SU-DHL-6 (cell line): ENCODE measurements at regions not wholly inside any gene's neighbourhood (a gene's known extent, or its start where the extent isn't known, plus 50 kb on each side); places are given as distances from the start of the nearest gene placed in this dataset.

Experiments used
- H2AFZ ChIP-seq: fragments of 200-600 bp; sonication (generic); 2 replicates; pipeline ENCODE4 v1.6.1; 2014; ENCODE audit warnings: low read depth, mild to moderate bottlenecking, moderate library complexity, mixed read lengths, antibody characterized with exemption, low read length; ENCODE audit not compliant: severe bottlenecking
- H3F3A ChIP-seq: fragments of 200-600 bp; shearing (Covaris generic); 2 replicates; pipeline ENCODE4 v1.6.0; 2016; ENCODE audit warnings: antibody characterized with exemption, mild to moderate bottlenecking; ENCODE audit not compliant: insufficient read depth
- H3K27ac ChIP-seq: fragments of 200-600 bp; sonication (generic); 2 replicates; pipeline ENCODE4 v1.5.1; 2016; ENCODE audit warnings: low read depth, mild to moderate bottlenecking, low read length, moderate library complexity, mixed read lengths
- H3K27me3 ChIP-seq: fragments of 200-600 bp; sonication (generic), shearing (Covaris generic); 2 replicates; pipeline ENCODE4 v1.6.0; 2014; ENCODE audit warnings: mild to moderate bottlenecking, low read length
- H3K36me3 ChIP-seq: fragments of 200-600 bp; sonication (generic); 2 replicates; pipeline ENCODE4 v1.6.1; 2014; ENCODE audit warnings: mild to moderate bottlenecking, low read length, mixed read lengths
- H3K4me2 ChIP-seq: fragments of 300-600, 200-600 bp; shearing (Covaris generic), sonication (generic); 2 replicates; pipeline ENCODE4 v1.6.0; 2014; ENCODE audit warnings: low read length, low read depth, mild to moderate bottlenecking; ENCODE audit not compliant: poor library complexity, severe bottlenecking
- H3K4me3 ChIP-seq: fragments of 200-600 bp; sonication (generic); 2 replicates; pipeline ENCODE4 v1.5.1; 2014; ENCODE audit warnings: antibody characterized with exemption, low read length, mild to moderate bottlenecking, mixed read lengths; ENCODE audit not compliant: insufficient read depth, poor library complexity, severe bottlenecking
- H3K79me2 ChIP-seq: fragments of 200-600 bp; sonication (generic); 2 replicates; pipeline ENCODE4 v1.6.1; 2014; ENCODE audit warnings: mild to moderate bottlenecking, low read length, moderate library complexity; ENCODE audit not compliant: insufficient read depth
- H3K9ac ChIP-seq: fragments of 200-600 bp; sonication (generic); 2 replicates; pipeline ENCODE4 v1.7.0; 2014; ENCODE audit warnings: mild to moderate bottlenecking, low read length
- H3K9me2 ChIP-seq: fragments of 200-600 bp; sonication (generic); replicated peaks from 2 replicates; pipeline ENCODE4 v1.6.1; 2014; ENCODE audit warnings: low read length; ENCODE audit not compliant: insufficient read depth
- H3K9me3 ChIP-seq: fragments of 200-600 bp; sonication (generic); 2 replicates; pipeline ENCODE4 v1.6.1; 2014; ENCODE audit warnings: low read length, mixed read lengths; ENCODE audit not compliant: insufficient read depth
- H4K20me1 ChIP-seq: fragments of 200-600 bp; sonication (generic); 2 replicates; pipeline ENCODE4 v1.6.1; 2014; ENCODE audit warnings: low read depth, mild to moderate bottlenecking, antibody characterized with exemption, low read length, moderate library complexity, mixed read lengths
- CTCF ChIP-seq: fragments of 200-600 bp; sonication (generic); IDR thresholded peaks from one replicate; pipeline ENCODE4 v1.5.1; 2017; ENCODE audit warnings: antibody characterized with exemption, mild to moderate bottlenecking, low read length, moderate library complexity; ENCODE audit not compliant: insufficient read depth, poor library complexity, severe bottlenecking
- EZH2phosphoT487 ChIP-seq: fragments of 200-600 bp; sonication (generic), shearing (Covaris generic); conservative IDR thresholded peaks from 2 replicates; pipeline ENCODE4 v1.6.1; 2018; ENCODE audit warnings: mild to moderate bottlenecking, antibody characterized with exemption, low read length, moderate library complexity, mixed read lengths

- H3K4me2 ChIP-seq: no peak overlapping the region
- no peaks in the 10 kb centered on the region for H3K36me3 ChIP-seq
- TF ChIP-seq EZH2phosphoT487 (no peak), CTCF (no peak)
- no peaks in the 10 kb centered on the region for H3K27me3 ChIP-seq
- no peaks in the 10 kb centered on the region for H3K9me2 ChIP-seq
- no peak overlapping the region for H3K4me3 ChIP-seq
- H3K9me3 ChIP-seq: no peaks in the 10 kb centered on the region
- no peaks in the 10 kb centered on the region for H3F3A ChIP-seq
- H3K79me2 ChIP-seq: no peaks in the 10 kb centered on the region
- no peak overlapping the region for H3K9ac ChIP-seq
- no peaks in the 10 kb centered on the region for H4K20me1 ChIP-seq
- H2AFZ ChIP-seq: no peak overlapping the region
- no peak overlapping the region for H3K27ac ChIP-seq
These were observed 388.7 kb upstream of the RGMA start for GRCh38 chr15:93477721-93478120.

GRCh38 chr15:93477188-93477587 lies 388.2 kb upstream of the RGMA start:
- Histone ChIP-seq H3K9me2 (no peaks in the 10 kb centered on the region), H2AFZ (no peak overlapping the region), H3K9me3 (no peaks in the 10 kb centered on the region), H3K4me3 (no peak overlapping the region), H3F3A (no peaks in the 10 kb centered on the region), H4K20me1 (no peaks in the 10 kb centered on the region), H3K27me3 (no peaks in the 10 kb centered on the region), H3K4me2 (no peak overlapping the region), H3K27ac (no peak overlapping the region), H3K36me3 (no peaks in the 10 kb centered on the region), H3K9ac (no peak overlapping the region), H3K79me2 (no peaks in the 10 kb centered on the region)
- TF ChIP-seq EZH2phosphoT487: no peak
- TF ChIP-seq CTCF: no peak

- Histone ChIP-seq H2AFZ (no peak overlapping the region), H3K4me2 (no peak overlapping the region), H3K27me3 (no peaks in the 10 kb centered on the region), H3K79me2 (no peaks in the 10 kb centered on the region), H3K9ac (no peak overlapping the region), H3F3A (no peaks in the 10 kb centered on the region), H3K27ac (no peak overlapping the region), H3K36me3 (no peaks in the 10 kb centered on the region), H3K4me3 (no peak overlapping the region), H3K9me3 (no peaks in the 10 kb centered on the region), H3K9me2 (no peaks in the 10 kb centered on the region), H4K20me1 (no peaks in the 10 kb centered on the region)
- no peak for TF ChIP-seq CTCF
- no peak for TF ChIP-seq EZH2phosphoT487
These were observed 387.6 kb upstream of the RGMA start for GRCh38 chr15:93476491-93477177.
